HUES64 (cell line): ENCODE measurements at regions not wholly inside any gene's neighbourhood (a gene's known extent, or its start where the extent isn't known, plus 50 kb on each side); places are given as distances from the start of the nearest gene placed in this dataset.

Experiments used
- H3K27ac ChIP-seq: 2 replicates; pipeline ENCODE4 v1.7.0; 2013; ENCODE audit warnings: low read depth, low read length, inconsistent platforms
- H3K27me3 ChIP-seq: 2 replicates; pipeline ENCODE4 v1.6.1; 2013; ENCODE audit warnings: mild to moderate bottlenecking, low read length; ENCODE audit not compliant: insufficient read depth
- H3K36me3 ChIP-seq: 2 replicates; pipeline ENCODE4 v1.6.1; 2013; ENCODE audit warnings: mild to moderate bottlenecking, low read length; ENCODE audit not compliant: insufficient read depth
- H3K4me1 ChIP-seq: 2 replicates; pipeline ENCODE4 v1.6.1; 2013; ENCODE audit warnings: mild to moderate bottlenecking, low read length, moderate library complexity; ENCODE audit not compliant: insufficient read depth
- H3K4me3 ChIP-seq: 2 replicates; pipeline ENCODE4 v1.5.1; 2013; ENCODE audit warnings: mild to moderate bottlenecking, low read length, moderate library complexity
- H3K9ac ChIP-seq: 2 replicates; pipeline ENCODE4 v1.6.1; 2013; ENCODE audit warnings: mild to moderate bottlenecking, low read depth, low read length
- H3K9me3 ChIP-seq: 2 replicates; pipeline ENCODE4 v1.6.1; 2013; ENCODE audit warnings: low read depth, low read length; ENCODE audit not compliant: insufficient read depth
- WGBS: fragments of 150-250, 120-280 bp; methylation state at CpG from one replicate; pipeline ENCODE4 v1.1.7; 2013; ENCODE audit warnings: missing lambda C conversion rate; 5-methylcytosine and 5-hydroxymethylcytosine counted together

DNA sequence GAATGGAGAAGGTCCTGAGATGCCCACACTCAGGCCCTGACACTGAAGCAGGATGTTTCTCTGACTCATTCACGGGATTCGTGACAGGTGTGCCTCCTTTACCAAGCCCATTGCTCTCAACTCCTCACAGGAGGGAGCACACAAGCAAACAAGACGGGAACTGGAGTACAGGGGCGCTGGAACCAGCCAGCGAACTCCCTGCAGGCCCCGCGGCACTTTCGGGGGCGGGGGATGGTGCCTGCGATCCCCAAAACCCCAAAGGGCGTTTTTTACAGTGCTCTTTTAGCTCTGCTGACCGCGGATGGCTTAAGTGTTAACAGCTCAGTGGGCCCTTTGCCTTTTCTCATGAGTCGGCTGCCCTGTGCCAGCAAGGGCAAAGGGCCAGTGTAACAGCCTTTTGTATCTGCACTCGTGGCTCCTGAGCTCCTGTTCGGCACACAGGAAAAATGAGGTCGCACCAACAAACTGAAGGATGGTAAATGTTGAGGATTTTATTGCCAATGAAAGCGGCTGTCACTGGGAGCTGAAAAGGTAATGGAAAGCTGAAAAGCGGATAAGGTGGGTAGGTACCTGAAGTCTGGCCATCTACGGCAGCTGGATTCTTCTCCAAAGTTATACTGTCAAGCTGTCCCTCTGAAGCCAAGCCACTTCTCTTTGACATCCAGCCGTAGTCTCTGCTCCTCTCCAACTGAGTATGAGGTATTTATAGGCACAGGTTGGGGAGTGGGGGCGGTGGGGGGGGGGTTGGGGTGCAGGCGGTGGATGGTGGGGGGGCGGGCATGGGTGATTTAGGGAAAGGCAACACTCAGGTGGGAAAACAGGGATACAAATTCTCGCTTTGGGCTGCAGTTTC is 65.0 kb upstream of the TRPC4 start:
- no peak overlapping the region for H3K9ac ChIP-seq
- H3K27me3 ChIP-seq, result no peaks in the 10 kb centered on the region
- no peaks in the 10 kb centered on the region for H3K36me3 ChIP-seq
- no peaks in the 10 kb centered on the region for H3K4me1 ChIP-seq
- no peak overlapping the region for H3K27ac ChIP-seq
- WGBS, result 93% methylated on average over 23 of the region's 25 CpGs
- no peak overlapping the region for H3K4me3 ChIP-seq
- no peaks in the 10 kb centered on the region for H3K9me3 ChIP-seq

- no peaks in the 10 kb centered on the region for H3K9me3 ChIP-seq
- no peak overlapping the region for H3K4me3 ChIP-seq
- no peak overlapping the region for H3K9ac ChIP-seq
- 90% methylated on average over 4 of the region's 4 CpGs for WGBS
- no peaks in the 10 kb centered on the region for H3K36me3 ChIP-seq
- no peak overlapping the region for H3K27ac ChIP-seq
- H3K4me1 ChIP-seq, result no peaks in the 10 kb centered on the region
- H3K27me3 ChIP-seq, result no peaks in the 10 kb centered on the region
Measured at GRCh38 chr13:37929308-37929707, 59.7 kb upstream of the TRPC4 start.

- no peak overlapping the region for H3K27ac ChIP-seq
- H3K4me3 ChIP-seq, result no peak overlapping the region
- H3K9ac ChIP-seq, result no peak overlapping the region
- H3K9me3 ChIP-seq, result no peaks in the 10 kb centered on the region
- WGBS, result 86% methylated on average over 3 of the region's 4 CpGs
- no peaks in the 10 kb centered on the region for H3K36me3 ChIP-seq
- no peaks in the 10 kb centered on the region for H3K4me1 ChIP-seq
- no peaks in the 10 kb centered on the region for H3K27me3 ChIP-seq
Measured at GRCh38 chr13:37927561-37927960, 58.0 kb upstream of the TRPC4 start.

DNA sequence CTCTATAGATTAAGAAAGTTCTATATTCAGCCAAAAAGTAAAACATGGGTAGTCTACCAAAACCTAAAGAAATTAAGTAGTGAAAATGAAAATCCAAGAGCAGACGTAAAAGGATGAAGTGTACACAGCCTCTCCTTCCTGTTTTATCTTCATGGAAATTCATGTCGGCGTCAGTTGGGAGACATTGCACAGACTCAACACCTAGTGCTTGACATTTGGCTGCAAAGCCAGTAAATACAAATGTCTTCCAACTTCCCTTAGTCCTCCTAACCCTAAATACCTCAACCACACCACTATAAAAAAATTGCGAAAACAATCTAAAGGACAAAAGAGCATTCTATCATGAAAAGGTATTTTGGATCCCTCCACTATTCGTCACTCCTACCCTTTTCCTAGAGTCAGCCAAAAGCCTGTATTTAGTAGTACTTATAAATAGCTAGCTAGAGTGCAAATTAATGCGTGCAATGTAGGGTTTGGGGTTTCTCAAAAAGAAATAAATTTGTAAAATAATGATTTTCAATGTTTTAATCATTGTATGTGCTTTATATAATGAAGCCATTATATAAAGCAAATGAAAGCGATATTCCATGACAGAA is 56.4 kb upstream of the TRPC4 start:
- Histone ChIP-seq H3K27ac (no peak overlapping the region), H3K9me3 (no peaks in the 10 kb centered on the region), H3K36me3 (no peaks in the 10 kb centered on the region), H3K27me3 (no peaks in the 10 kb centered on the region), H3K4me3 (no peak overlapping the region), H3K9ac (no peak overlapping the region), H3K4me1 (no peaks in the 10 kb centered on the region)
- 94% methylated on average over 6 of the region's 7 CpGs for WGBS

DNA sequence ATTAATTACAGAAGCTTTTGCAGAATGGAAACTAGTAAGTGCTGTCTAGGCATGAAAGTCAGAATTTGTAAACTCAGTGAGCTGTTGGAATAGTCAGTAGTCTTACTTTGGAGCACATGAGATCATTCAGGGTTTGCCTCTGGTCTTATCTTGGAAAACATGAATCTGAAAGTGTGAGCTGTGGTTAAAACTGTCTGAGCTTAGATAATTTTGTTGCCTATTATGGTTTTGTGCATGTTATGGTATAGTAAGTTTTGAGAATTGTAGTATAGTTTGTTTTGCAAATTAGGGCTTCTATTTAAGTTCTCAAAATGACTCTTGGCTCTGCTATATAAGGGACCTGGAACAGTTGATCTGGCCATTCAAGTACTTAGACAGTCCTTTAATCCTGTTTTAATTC is 53.7 kb upstream of the TRPC4 start:
- Histone ChIP-seq H3K4me1 (peaks cover 13% of the 10 kb centered on the region), H3K27me3 (no peaks in the 10 kb centered on the region), H3K27ac (no peak overlapping the region), H3K9me3 (no peaks in the 10 kb centered on the region), H3K36me3 (no peaks in the 10 kb centered on the region), H3K9ac (no peak overlapping the region), H3K4me3 (no peak overlapping the region)

DNA sequence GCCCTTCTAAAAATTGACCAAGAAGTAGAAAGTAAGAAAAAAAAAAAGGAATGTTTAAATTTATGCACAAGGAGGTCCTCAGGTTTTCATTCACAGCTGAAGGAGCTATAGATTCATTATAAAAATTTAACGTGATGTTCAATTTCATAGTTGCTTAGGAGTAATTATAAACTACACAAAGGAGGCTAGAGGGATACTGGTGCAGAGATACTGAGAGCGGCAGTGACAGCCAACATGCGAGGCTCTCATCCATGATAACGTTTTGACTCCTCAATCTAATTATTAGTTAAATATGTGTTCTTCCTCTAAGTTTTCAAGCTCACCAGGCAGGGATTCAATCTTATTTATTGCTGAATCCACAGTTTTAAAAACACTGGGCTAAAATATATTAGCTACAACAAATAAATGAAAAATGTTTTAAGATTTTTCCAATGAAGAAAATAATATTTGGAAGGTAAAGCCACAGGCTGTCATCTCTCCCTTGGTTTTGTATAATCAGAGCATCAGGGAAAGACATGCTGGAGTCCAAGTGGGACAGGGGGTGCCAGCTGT is 49.8 kb upstream of the TRPC4 start:
- Histone ChIP-seq H3K4me3 (no peak overlapping the region), H3K9ac (no peak overlapping the region), H3K4me1 (peaks cover 20% of the 10 kb centered on the region), H3K9me3 (peaks cover 15% of the 10 kb centered on the region), H3K27ac (no peak overlapping the region), H3K36me3 (no peaks in the 10 kb centered on the region), H3K27me3 (no peaks in the 10 kb centered on the region)
- WGBS, result 90% methylated on average over 1 of the region's 4 CpGs
